ENCODE measurements at regions not wholly inside any gene's neighbourhood (a gene's known extent, or its start where the extent isn't known, plus 50 kb on each side); places are given as distances from the start of the nearest gene placed in this dataset.
"Not testable (repeated sequence)": the region's sequence is repeated elsewhere in the genome, so short reads cannot be mapped to it uniquely, and the experiment has no call there.

GRCh38 chr11:25449091-25449490 is 882.8 kb upstream of the ANO3 start:
- H3K4me1 ChIP-seq, result no peaks in the 10 kb centered on the region
- no peak for TF ChIP-seq CTCF (IDR thresholded peaks at IDR 0.05)
- no peaks in the 10 kb centered on the region for H3K36me3 ChIP-seq
- H3K4me3 ChIP-seq, result no peak overlapping the region
- no peak for DNase-seq (ENCODE audit: low spot score in 2 of 2)
- no peak overlapping the region for H3K27ac ChIP-seq
- no peaks in the 10 kb centered on the region for H3K27me3 ChIP-seq
- intact Hi-C loops (cut with DNase I), result no loop called here
- no peaks in the 10 kb centered on the region for H3K9me3 ChIP-seq

- no peak for DNase-seq (ENCODE audit: low spot score in 2 of 2)
- intact Hi-C loops (cut with DNase I), result no loop called here
- Histone ChIP-seq H3K4me3 (no peak overlapping the region), H3K4me1 (no peaks in the 10 kb centered on the region), H3K9me3 (no peaks in the 10 kb centered on the region), H3K27ac (no peak overlapping the region), H3K27me3 (no peaks in the 10 kb centered on the region), H3K36me3 (no peaks in the 10 kb centered on the region)
- TF ChIP-seq CTCF (IDR thresholded peaks at IDR 0.05), result no peak
Observed at GRCh38 chr11:25453471-25453870, 878.5 kb upstream of the ANO3 start.

GRCh38 chr11:25456211-25456610 is 875.7 kb upstream of the ANO3 start:
- Histone ChIP-seq H3K27ac (no peak overlapping the region), H3K27me3 (no peaks in the 10 kb centered on the region), H3K4me3 (no peak overlapping the region), H3K9me3 (no peaks in the 10 kb centered on the region), H3K36me3 (no peaks in the 10 kb centered on the region), H3K4me1 (no peaks in the 10 kb centered on the region)
- no peak for DNase-seq (ENCODE audit: low spot score in 2 of 2)
- no peak for TF ChIP-seq CTCF (IDR thresholded peaks at IDR 0.05)
- intact Hi-C loops (cut with DNase I), result no loop called here

- no peak for DNase-seq (ENCODE audit: low spot score in 2 of 2)
- intact Hi-C loops (cut with DNase I), result no loop called here
- TF ChIP-seq CTCF (IDR thresholded peaks at IDR 0.05), result no peak
- Histone ChIP-seq H3K4me1 (no peaks in the 10 kb centered on the region), H3K27me3 (no peaks in the 10 kb centered on the region), H3K9me3 (no peaks in the 10 kb centered on the region), H3K27ac (no peak overlapping the region), H3K4me3 (no peak overlapping the region), H3K36me3 (no peaks in the 10 kb centered on the region)
Observed at GRCh38 chr11:25483915-25484635, 847.9 kb upstream of the ANO3 start.

GRCh38 chr11:25485315-25485714 is 846.6 kb upstream of the ANO3 start:
- H3K27me3 ChIP-seq, result no peaks in the 10 kb centered on the region
- no peak for TF ChIP-seq CTCF (IDR thresholded peaks at IDR 0.05)
- intact Hi-C loops (cut with DNase I), result no loop called here

GRCh38 chr11:25486338-25486737 is 845.6 kb upstream of the ANO3 start:
- H3K27me3 ChIP-seq; DNase-seq (ENCODE audit: low spot score in 2 of 2); intact Hi-C loops (cut with DNase I); H3K4me1 ChIP-seq; H3K4me3 ChIP-seq; H3K9me3 ChIP-seq; H3K36me3 ChIP-seq; H3K27ac ChIP-seq: not testable (repeated sequence)

More at GRCh38 chr11:25485315-25485714, 846.6 kb upstream of the ANO3 start:
- Histone ChIP-seq H3K9me3 (no peaks in the 10 kb centered on the region), H3K36me3 (no peaks in the 10 kb centered on the region), H3K27ac (no peak overlapping the region), H3K4me1 (no peaks in the 10 kb centered on the region), H3K4me3 (no peak overlapping the region)
- DNase-seq (ENCODE audit: low spot score in 2 of 2), result no peak

- H3K36me3 ChIP-seq; H3K27ac ChIP-seq; DNase-seq (ENCODE audit: low spot score in 2 of 2); H3K27me3 ChIP-seq; H3K4me1 ChIP-seq; H3K4me3 ChIP-seq; H3K9me3 ChIP-seq; intact Hi-C loops (cut with DNase I): not testable (repeated sequence)
Observed at GRCh38 chr11:25488176-25488575, 843.8 kb upstream of the ANO3 start.

- H3K27me3 ChIP-seq; intact Hi-C loops (cut with DNase I); DNase-seq (ENCODE audit: low spot score in 2 of 2); H3K4me1 ChIP-seq; H3K36me3 ChIP-seq; H3K27ac ChIP-seq; H3K4me3 ChIP-seq; H3K9me3 ChIP-seq: not testable (repeated sequence)
Observed at GRCh38 chr11:25501426-25501825, 830.5 kb upstream of the ANO3 start.
